Activated CD4-positive, alpha-beta T cell treated with anti-CD3 and anti-CD28 coated beads, Interleukin-10, Interleukin-2, amounts not matched to agents 100 ng/mL and 50 ng/mL, durations not matched to agents 16 hours and 8 hours (primary cell): ENCODE measurements at regions not wholly inside any gene's neighbourhood (a gene's known extent, or its start where the extent isn't known, plus 50 kb on each side); places are given as distances from the start of the nearest gene placed in this dataset.
"Not testable (repeated sequence)": the region's sequence is repeated elsewhere in the genome, so short reads cannot be mapped to it uniquely, and the experiment has no call there.

Source experiments
- DNase-seq: peaks from one replicate; pipeline ENCODE4 v3.0.0-alpha.2; 2020

GRCh38 chrX:555725-556666 is 74.6 kb upstream of the SHOX start:
- DNase-seq, result no peak

- not testable (repeated sequence) for DNase-seq
These were observed 73.0 kb upstream of the SHOX start for GRCh38 chrX:557601-558000.

DNA sequence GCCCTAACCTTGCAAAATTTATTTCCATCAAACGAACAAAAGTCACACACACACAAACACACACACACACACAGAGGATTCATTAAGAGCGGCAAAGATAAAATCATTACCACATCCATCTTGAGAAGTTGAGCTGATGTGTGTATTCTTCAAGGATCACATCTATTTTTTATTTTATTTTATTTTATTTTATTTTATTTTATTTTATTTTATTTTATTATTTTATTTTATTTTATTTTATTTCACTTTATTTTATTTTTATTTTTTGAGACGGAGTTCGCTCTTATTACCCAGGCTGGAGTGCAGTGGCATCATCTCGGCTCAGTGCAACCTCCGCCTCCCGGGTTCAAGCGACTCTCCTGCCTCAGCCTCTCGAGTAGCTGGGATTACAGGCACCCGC is 71.3 kb upstream of the SHOX start:
- DNase-seq, result not testable (repeated sequence)

- DNase-seq, result no peak
These were observed 62.7 kb upstream of the SHOX start for GRCh38 chrX:567891-568290.

- DNase-seq, result no peak
These were observed 62.3 kb upstream of the SHOX start for GRCh38 chrX:568311-568710.

GRCh38 chrX:572538-573124 is 58.0 kb upstream of the SHOX start:
- DNase-seq, result peak; percentile 1

DNA sequence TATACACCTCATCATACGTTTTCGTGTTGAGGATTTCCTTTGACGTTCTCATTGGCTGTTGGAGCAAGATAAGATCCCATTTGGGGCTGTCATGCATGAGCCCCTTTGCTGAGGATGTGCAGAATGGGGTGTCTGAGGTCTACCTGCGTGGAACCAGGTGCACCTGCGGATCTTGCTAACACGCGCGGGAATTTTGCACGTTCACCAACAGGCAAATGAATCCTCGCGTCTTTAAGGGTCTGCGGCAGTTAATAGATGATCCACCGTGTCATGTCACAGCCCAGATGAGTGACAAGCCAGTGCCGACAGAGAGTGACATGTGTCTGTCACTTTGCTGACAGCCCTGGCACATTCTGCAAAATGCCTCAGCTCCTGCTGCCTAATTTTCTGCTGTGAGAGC is 56.3 kb upstream of the SHOX start:
- no peak for DNase-seq

- DNase-seq, result no peak
These were observed 55.8 kb upstream of the SHOX start for GRCh38 chrX:574830-575229.

- DNase-seq, result no peak
These were observed 53.6 kb upstream of the SHOX start for GRCh38 chrX:576904-577560.

DNA sequence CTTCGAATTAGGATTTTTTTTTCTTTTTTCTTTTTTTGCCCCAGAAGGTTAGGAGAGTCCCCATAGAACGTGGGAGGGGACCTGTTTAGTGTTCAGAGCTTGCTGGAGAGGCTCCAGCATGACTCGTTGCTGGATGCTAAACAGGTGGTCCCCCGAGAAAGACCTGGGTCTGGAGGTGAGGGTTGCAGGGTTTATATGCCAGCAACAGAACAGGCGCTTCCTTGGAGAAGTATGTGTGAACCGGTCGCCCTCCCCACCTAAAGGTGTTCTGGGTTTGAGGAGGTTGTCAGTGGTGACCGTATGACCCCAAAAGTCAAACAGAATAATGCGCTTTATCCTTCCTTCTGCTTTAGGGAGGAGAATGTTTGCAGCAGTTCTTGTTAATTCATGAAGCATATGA is 52.1 kb upstream of the SHOX start:
- no peak for DNase-seq

GRCh38 chrX:580030-580429 is 50.6 kb upstream of the SHOX start:
- no peak for DNase-seq
